ENCODE measurements at regions not wholly inside any gene's neighbourhood (a gene's known extent, or its start where the extent isn't known, plus 50 kb on each side); places are given as distances from the start of the nearest gene placed in this dataset.

- no peak for TF ChIP-seq POLR2AphosphoS5 (IDR thresholded peaks at IDR 0.05; ENCODE audit: borderline replicate concordance, low read depth, low read length)
- no peak for TF ChIP-seq EZH2 (IDR thresholded peaks at IDR 0.05)
- TF ChIP-seq FOXP2 (optimal IDR thresholded peaks at IDR 0.05; ENCODE audit: control extremely low read depth, extremely low read length, insufficient read depth): no peak
Observed at GRCh38 chr14:84086714-84087113, 1443.2 kb upstream of the FLRT2 start.
